Upper lobe of left lung (tissue), 6 donors: ENCODE measurements at regions not wholly inside any gene's neighbourhood (a gene's known extent, or its start where the extent isn't known, plus 50 kb on each side); places are given as distances from the start of the nearest gene placed in this dataset.
"Not testable (repeated sequence)": the region's sequence is repeated elsewhere in the genome, so short reads cannot be mapped to it uniquely, and the experiment has no call there.

Experiments
- ATAC-seq, 2 donors: fragments of 200-7000 bp; cut with Tn5 transposase; one replicate each; pipeline ENCODE4 v1.9.1; 2022; ENCODE audit warnings: mild to moderate bottlenecking in 2 of 2, moderate library complexity in 2 of 2; ENCODE audit not compliant: low FRiP score in 2 of 2
- DNase-seq, 2 donors: peaks; one replicate each; pipeline ENCODE4 v3.0.0-alpha.2; 2019 to 2020
- H3K27ac ChIP-seq, 4 donors: fragments of 200-600 bp; sonication (generic); one replicate each; pipeline ENCODE4 v1.5.1; 2016 to 2019
- H3K27me3 ChIP-seq, 4 donors: fragments of 200-600 bp; sonication (generic); one replicate each; pipeline ENCODE4 v1.5.1; 2017 to 2019
- H3K36me3 ChIP-seq, 4 donors: fragments of 200-600 bp; sonication (generic); one replicate each; pipeline ENCODE4 v1.5.1; 2016 to 2019
- H3K4me1 ChIP-seq, 4 donors: fragments of 200-600 bp; sonication (generic); one replicate each; pipeline ENCODE4 v1.5.1; 2018 to 2019
- H3K4me3 ChIP-seq, 4 donors: fragments of 200-600 bp; sonication (generic); one replicate each; pipeline ENCODE4 v1.5.1; 2017 to 2019; ENCODE audit warnings: mild to moderate bottlenecking in 2 of 4, moderate library complexity in 1 of 4
- H3K9me3 ChIP-seq, 4 donors: fragments of 200-600 bp; sonication (generic); one replicate each; pipeline ENCODE4 v1.5.1; 2018 to 2019
- CTCF ChIP-seq, 6 experiments: fragments of 450-650 bp in 4 of 6; fragments of 200-600 bp in 2 of 6; sonication (generic) in 2 of 6; IDR thresholded peaks; one replicate each; pipeline ENCODE4 v1.5.1; 2016 to 2019; ENCODE audit warnings: antibody characterized with exemption in 6 of 6
- EP300 ChIP-seq, 4 donors: sonication (generic); formaldehyde crosslinking; IDR thresholded peaks; one replicate each; pipeline ENCODE4 v1.5.1; 2017; ENCODE audit warnings: antibody characterized with exemption in 4 of 4, control low read depth in 2 of 4
- POLR2A ChIP-seq, 4 donors: fragments of 450-650 bp; IDR thresholded peaks; one replicate each; pipeline ENCODE4 v1.5.1; 2016 to 2017; ENCODE audit warnings: antibody characterized with exemption in 4 of 4, mild to moderate bottlenecking in 2 of 4
- POLR2AphosphoS5 ChIP-seq, 2 donors: sonication (generic); formaldehyde crosslinking; IDR thresholded peaks; one replicate each; pipeline ENCODE4 v1.5.1; 2017; ENCODE audit warnings: antibody characterized with exemption in 2 of 2
- WGBS, 2 donors: methylation state at CpG; one replicate each; pipeline ENCODE4 v1.1.5; 2017 to 2018; 5-methylcytosine and 5-hydroxymethylcytosine counted together
- donor health status: DM: no; HTN: no; CAD: no; lungs with moderate emphysema.
- donor health status: DM: no; HTN: yes; CAD: no; lungs with severe emphysema.

- H3K36me3 ChIP-seq, result no peaks in the 10 kb centered on the region
- no peak for TF ChIP-seq CTCF (IDR thresholded peaks at IDR 0.05)
- no peak for TF ChIP-seq POLR2A (IDR thresholded peaks at IDR 0.05)
- TF ChIP-seq EP300 (IDR thresholded peaks at IDR 0.05), result no peak
- TF ChIP-seq POLR2AphosphoS5 (IDR thresholded peaks at IDR 0.05), result no peak
- no peak overlapping the region for H3K4me3 ChIP-seq
- H3K27me3 ChIP-seq, result no peaks in the 10 kb centered on the region
- peaks cover 0 to 3% (median 0%) of the 10 kb centered on the region in 4 donors for H3K9me3 ChIP-seq
- DNase-seq (no peak), ATAC-seq (no peak)
- H3K27ac ChIP-seq, result no peak overlapping the region
- WGBS, 2 donors, result 41 to 57% methylated on average over 2 of the region's 2 CpGs
- H3K4me1 ChIP-seq, result peaks cover 7 to 24% (median 18%) of the 10 kb centered on the region in 4 donors
These were observed 186.9 kb downstream of the FAM43A start for GRCh38 chr3:194872669-194872977.

- not testable (repeated sequence) for H3K36me3 ChIP-seq, DNase-seq, H3K27ac ChIP-seq, H3K27me3 ChIP-seq, H3K9me3 ChIP-seq, H3K4me3 ChIP-seq, ATAC-seq
- H3K4me1 ChIP-seq, result peaks cover 7 to 19% (median 14%) of the 10 kb centered on the region in 4 donors
- 91 to 94% methylated on average over 10 of the region's 10 CpGs for WGBS, 2 donors
These were observed 187.8 kb downstream of the FAM43A start for GRCh38 chr3:194873474-194873873.

GRCh38 chr3:194874206-194874605 lies 188.5 kb downstream of the FAM43A start:
- 87 to 93% methylated on average over 5 of the region's 5 CpGs for WGBS, 2 donors
- peaks cover 0 to 3% (median 0%) of the 10 kb centered on the region in 4 donors for H3K9me3 ChIP-seq
- ATAC-seq, result no peak
- H3K27me3 ChIP-seq, result no peaks in the 10 kb centered on the region
- no peak overlapping the region for H3K4me3 ChIP-seq
- no peaks in the 10 kb centered on the region for H3K36me3 ChIP-seq
- no peak overlapping the region for H3K27ac ChIP-seq
- peaks cover 11 to 26% (median 14%) of the 10 kb centered on the region in 4 donors for H3K4me1 ChIP-seq
- TF ChIP-seq POLR2A (IDR thresholded peaks at IDR 0.05) (no peak), EP300 (IDR thresholded peaks at IDR 0.05) (no peak), POLR2AphosphoS5 (IDR thresholded peaks at IDR 0.05) (no peak), CTCF (IDR thresholded peaks at IDR 0.05) (no peak)
- DNase-seq, result no peak

- TF ChIP-seq CTCF (IDR thresholded peaks at IDR 0.05), result no peak
- no peak for TF ChIP-seq EP300 (IDR thresholded peaks at IDR 0.05)
- TF ChIP-seq POLR2AphosphoS5 (IDR thresholded peaks at IDR 0.05), result no peak
- TF ChIP-seq POLR2A (IDR thresholded peaks at IDR 0.05), result no peak
- no peak for DNase-seq
- Histone ChIP-seq H3K27ac (no peak overlapping the region), H3K27me3 (no peaks in the 10 kb centered on the region), H3K4me1 (peaks cover 15 to 29% (median 18%) of the 10 kb centered on the region in 4 donors), H3K9me3 (peaks cover 0 to 3% (median 0%) of the 10 kb centered on the region in 4 donors), H3K4me3 (no peak overlapping the region), H3K36me3 (no peaks in the 10 kb centered on the region)
- 94% methylated on average over 9 of the region's 9 CpGs for WGBS, 2 donors
- no peak for ATAC-seq
These were observed 189.1 kb downstream of the FAM43A start for GRCh38 chr3:194874783-194875182.

- Histone ChIP-seq H3K4me3 (no peak overlapping the region), H3K27me3 (no peaks in the 10 kb centered on the region), H3K9me3 (no peaks in the 10 kb centered on the region), H3K36me3 (no peaks in the 10 kb centered on the region), H3K4me1 (peaks cover 24 to 36% (median 27%) of the 10 kb centered on the region in 4 donors), H3K27ac (no peak overlapping the region)
- DNase-seq (no peak), ATAC-seq (no peak)
- TF ChIP-seq POLR2A (IDR thresholded peaks at IDR 0.05) (no peak), POLR2AphosphoS5 (IDR thresholded peaks at IDR 0.05) (no peak), EP300 (IDR thresholded peaks at IDR 0.05) (no peak), CTCF (IDR thresholded peaks at IDR 0.05) (no peak)
- 88 to 93% methylated on average over 19 to 20 of the region's 20 CpGs for WGBS, 2 donors
These were observed 190.1 kb downstream of the FAM43A start for GRCh38 chr3:194875581-194876402.
